Astrocyte (in vitro differentiated cells and primary cell): ENCODE measurements at regions not wholly inside any gene's neighbourhood (a gene's known extent, or its start where the extent isn't known, plus 50 kb on each side); places are given as distances from the start of the nearest gene placed in this dataset.

Experiments used
- DNase-seq: peaks from one replicate; pipeline ENCODE4 v3.0.0-alpha.2; 2010; ENCODE audit warnings: low read depth
- FAIRE-seq: peaks from 2 replicates; lab custom pipeline; 2011; peaks lifted over from hg19 to GRCh38; lab: Jason Lieb, UNC
- H2AFZ ChIP-seq: 2 replicates; pipeline ENCODE4 v1.6.0; 2012; ENCODE audit warnings: low read depth, low read length, inconsistent platforms
- H3K27ac ChIP-seq: 2 replicates; pipeline ENCODE4 v1.5.1; 2011; ENCODE audit warnings: low read depth, low read length, inconsistent platforms
- H3K27me3 ChIP-seq: 2 replicates; pipeline ENCODE4 v1.6.0; 2011; ENCODE audit warnings: low read length, inconsistent platforms; ENCODE audit not compliant: insufficient read depth
- H3K36me3 ChIP-seq: 2 replicates; pipeline ENCODE4 v1.5.1; 2011; ENCODE audit warnings: low read length, inconsistent platforms; ENCODE audit not compliant: insufficient read depth
- H3K4me1 ChIP-seq: 2 replicates; pipeline ENCODE4 v1.5.1; 2011; ENCODE audit warnings: low read length, inconsistent platforms; ENCODE audit not compliant: insufficient read depth
- H3K4me2 ChIP-seq: 2 replicates; pipeline ENCODE4 v1.6.0; 2012; ENCODE audit warnings: low read length, inconsistent platforms
- H3K4me3 ChIP-seq: 2 replicates; pipeline ENCODE4 v1.5.1; 2011; ENCODE audit warnings: low read depth, mild to moderate bottlenecking, low read length, inconsistent platforms; ENCODE audit not compliant: insufficient read depth
- H3K79me2 ChIP-seq: 2 replicates; pipeline ENCODE4 v1.6.0; 2012; ENCODE audit warnings: mild to moderate bottlenecking, low read length, inconsistent platforms; ENCODE audit not compliant: insufficient read depth
- H3K9ac ChIP-seq: 2 replicates; pipeline ENCODE4 v1.6.0; 2012; ENCODE audit warnings: mild to moderate bottlenecking, low read length, inconsistent platforms
- H3K9me3 ChIP-seq: 2 replicates; pipeline ENCODE4 v1.5.1; 2012; ENCODE audit warnings: low read depth, mild to moderate bottlenecking, low read length, inconsistent platforms; ENCODE audit not compliant: insufficient read depth
- H4K20me1 ChIP-seq: 2 replicates; pipeline ENCODE4 v1.6.0; 2012; ENCODE audit warnings: low read length, inconsistent platforms; ENCODE audit not compliant: insufficient read depth
- H3K27ac Mint-ChIP-seq: one replicate; pipeline ENCODE4 v1.8.0; 2021; ENCODE audit warnings: mild to moderate bottlenecking, mixed read lengths; ENCODE audit not compliant: unreplicated experiment
- H3K27me3 Mint-ChIP-seq: one replicate; pipeline ENCODE4 v1.8.0; 2021; ENCODE audit warnings: low read depth, mixed read lengths; ENCODE audit not compliant: unreplicated experiment
- H3K36me3 Mint-ChIP-seq: one replicate; pipeline ENCODE4 v1.8.0; 2021; ENCODE audit warnings: low read depth, mixed read lengths; ENCODE audit not compliant: unreplicated experiment
- H3K4me1 Mint-ChIP-seq: one replicate; pipeline ENCODE4 v1.8.0; 2021; ENCODE audit warnings: low read depth, mixed read lengths; ENCODE audit not compliant: unreplicated experiment
- H3K4me3 Mint-ChIP-seq: one replicate; pipeline ENCODE4 v1.8.0; 2021; ENCODE audit warnings: mild to moderate bottlenecking, moderate library complexity, mixed read lengths; ENCODE audit not compliant: unreplicated experiment
- H3K9me3 Mint-ChIP-seq: one replicate; pipeline ENCODE4 v1.8.0; 2021; ENCODE audit warnings: mild to moderate bottlenecking, mixed read lengths; ENCODE audit not compliant: unreplicated experiment
- CTCF ChIP-seq: IDR thresholded peaks from 2 replicates; pipeline ENCODE4 v1.5.1; 2011; ENCODE audit warnings: low read depth, mild to moderate bottlenecking, inconsistent platforms, low read length, moderate library complexity; ENCODE audit not compliant: insufficient read depth
- EZH2 ChIP-seq: IDR thresholded peaks from 2 replicates; pipeline ENCODE4 v1.6.1; 2012; ENCODE audit warnings: mild to moderate bottlenecking, low read length, inconsistent platforms; ENCODE audit not compliant: insufficient read depth

GRCh38 chr4:162510115-162510514 is 346.3 kb upstream of the FSTL5 start:
- H3K9me3 ChIP-seq, result no peaks in the 10 kb centered on the region
- no peak overlapping the region for H3K4me2 ChIP-seq
- no peaks in the 10 kb centered on the region for H3K4me1 ChIP-seq
- Mint-ChIP-seq H3K9me3 (no peaks in the 10 kb centered on the region), H3K36me3 (no peaks in the 10 kb centered on the region), H3K27ac (no peak overlapping the region), H3K4me3 (no peak overlapping the region), H3K4me1 (no peaks in the 10 kb centered on the region), H3K27me3 (no peaks in the 10 kb centered on the region)
- H3K27me3 ChIP-seq, result no peaks in the 10 kb centered on the region
- no peak for FAIRE-seq
- no peak overlapping the region for H2AFZ ChIP-seq
- H3K9ac ChIP-seq, result no peak overlapping the region
- H3K27ac ChIP-seq, result no peak overlapping the region
- H3K4me3 ChIP-seq, result no peak overlapping the region
- TF ChIP-seq CTCF (no peak), EZH2 (no peak)
- H3K79me2 ChIP-seq, result no peaks in the 10 kb centered on the region
- no peak for DNase-seq
- H4K20me1 ChIP-seq, result no peaks in the 10 kb centered on the region
- no peaks in the 10 kb centered on the region for H3K36me3 ChIP-seq

GRCh38 chr4:162509333-162509732 is 345.5 kb upstream of the FSTL5 start:
- H3K27ac ChIP-seq, result no peak overlapping the region
- H3K36me3 ChIP-seq, result no peaks in the 10 kb centered on the region
- no peaks in the 10 kb centered on the region for H3K9me3 ChIP-seq
- H2AFZ ChIP-seq, result no peak overlapping the region
- no peaks in the 10 kb centered on the region for H4K20me1 ChIP-seq
- H3K4me2 ChIP-seq, result no peak overlapping the region
- TF ChIP-seq EZH2, result no peak
- no peaks in the 10 kb centered on the region for H3K4me1 Mint-ChIP-seq
- no peaks in the 10 kb centered on the region for H3K27me3 Mint-ChIP-seq
- H3K27ac Mint-ChIP-seq, result no peak overlapping the region
- H3K79me2 ChIP-seq, result no peaks in the 10 kb centered on the region
- no peaks in the 10 kb centered on the region for H3K9me3 Mint-ChIP-seq
- DNase-seq (no peak), FAIRE-seq (no peak)
- no peaks in the 10 kb centered on the region for H3K36me3 Mint-ChIP-seq
- no peak overlapping the region for H3K4me3 ChIP-seq
- no peak overlapping the region for H3K4me3 Mint-ChIP-seq
- no peak overlapping the region for H3K9ac ChIP-seq
- H3K27me3 ChIP-seq, result no peaks in the 10 kb centered on the region
- no peaks in the 10 kb centered on the region for H3K4me1 ChIP-seq

GRCh38 chr4:162506253-162506652 is 342.5 kb upstream of the FSTL5 start:
- TF ChIP-seq CTCF (no peak), EZH2 (no peak)
- FAIRE-seq (no peak), DNase-seq (peak; percentile 80)
- Mint-ChIP-seq H3K27me3 (no peaks in the 10 kb centered on the region), H3K4me3 (no peak overlapping the region), H3K36me3 (no peaks in the 10 kb centered on the region), H3K27ac (no peak overlapping the region), H3K9me3 (no peaks in the 10 kb centered on the region), H3K4me1 (no peaks in the 10 kb centered on the region)
- H3K9ac ChIP-seq, result no peak overlapping the region
- H3K9me3 ChIP-seq, result no peaks in the 10 kb centered on the region
- no peaks in the 10 kb centered on the region for H3K4me1 ChIP-seq
- H3K4me2 ChIP-seq, result peak overlapping the region; percentile 50
- no peak overlapping the region for H2AFZ ChIP-seq
- no peaks in the 10 kb centered on the region for H4K20me1 ChIP-seq
- no peak overlapping the region for H3K27ac ChIP-seq
- H3K36me3 ChIP-seq, result no peaks in the 10 kb centered on the region
- no peaks in the 10 kb centered on the region for H3K27me3 ChIP-seq
- H3K79me2 ChIP-seq, result no peaks in the 10 kb centered on the region
- no peak overlapping the region for H3K4me3 ChIP-seq
